GM04503 (cell line): ENCODE measurements at regions not wholly inside any gene's neighbourhood (a gene's known extent, or its start where the extent isn't known, plus 50 kb on each side); places are given as distances from the start of the nearest gene placed in this dataset.
"Not testable (repeated sequence)": the region's sequence is repeated elsewhere in the genome, so short reads cannot be mapped to it uniquely, and the experiment has no call there.

Experiments
- DNase-seq: peaks from one replicate; pipeline ENCODE4 v3.0.0-alpha.2; 2012; ENCODE audit warnings: low read depth

- no peak for DNase-seq
Observed at GRCh38 chr12:60194678-60195077, 598.8 kb downstream of the SLC16A7 start.

- DNase-seq: no peak
Observed at GRCh38 chr12:60195483-60195882, 599.7 kb downstream of the SLC16A7 start.

- no peak for DNase-seq
Observed at GRCh38 chr12:60196366-60196765, 600.5 kb downstream of the SLC16A7 start.

- DNase-seq: no peak
Observed at GRCh38 chr12:60197589-60197988, 601.8 kb downstream of the SLC16A7 start.

GRCh38 chr12:60201891-60202290 is 606.1 kb downstream of the SLC16A7 start:
- peak; percentile 31 for DNase-seq

- DNase-seq: no peak
Observed at GRCh38 chr12:60205500-60205899, 609.7 kb downstream of the SLC16A7 start.

GRCh38 chr12:60209521-60209920 is 613.7 kb downstream of the SLC16A7 start:
- DNase-seq: no peak

GRCh38 chr12:60209933-60210332 is 614.1 kb downstream of the SLC16A7 start:
- DNase-seq: no peak

GRCh38 chr12:60210756-60211155 is 614.9 kb downstream of the SLC16A7 start:
- DNase-seq: no peak

GRCh38 chr12:60211244-60211643 is 615.4 kb downstream of the SLC16A7 start:
- DNase-seq: no peak

GRCh38 chr12:60212159-60213000 is 616.6 kb downstream of the SLC16A7 start:
- DNase-seq: no peak

GRCh38 chr12:60213272-60213671 is 617.4 kb downstream of the SLC16A7 start:
- DNase-seq: not testable (repeated sequence)

GRCh38 chr12:60216226-60216625 is 620.4 kb downstream of the SLC16A7 start:
- DNase-seq: no peak

- DNase-seq: no peak
Observed at GRCh38 chr12:60223242-60223641, 627.4 kb downstream of the SLC16A7 start.

GRCh38 chr12:60225216-60226000 is 629.6 kb downstream of the SLC16A7 start:
- no peak for DNase-seq

GRCh38 chr12:60227916-60228315 is 632.1 kb downstream of the SLC16A7 start:
- no peak for DNase-seq

- DNase-seq: no peak
Observed at GRCh38 chr12:60230056-60230455, 634.2 kb downstream of the SLC16A7 start.

- no peak for DNase-seq
Observed at GRCh38 chr12:60231303-60231702, 635.5 kb downstream of the SLC16A7 start.

- no peak for DNase-seq
Observed at GRCh38 chr12:60231976-60232907, 636.4 kb downstream of the SLC16A7 start.

GRCh38 chr12:60234611-60235195 is 638.9 kb downstream of the SLC16A7 start:
- not testable (repeated sequence) for DNase-seq

- no peak for DNase-seq
Observed at GRCh38 chr12:60235261-60235660, 639.4 kb downstream of the SLC16A7 start.

GRCh38 chr12:60236416-60236815 is 640.6 kb downstream of the SLC16A7 start:
- not testable (repeated sequence) for DNase-seq
